Left ventricle myocardium superior (tissue), 1 donor: ENCODE measurements at regions not wholly inside any gene's neighbourhood (a gene's known extent, or its start where the extent isn't known, plus 50 kb on each side); places are given as distances from the start of the nearest gene placed in this dataset.

ENCODE experiments used
- ATAC-seq: fragments of 200-7000 bp; cut with Tn5 transposase; one replicate; pipeline ENCODE4 v1.9.1; 2020; ENCODE audit warnings: mild to moderate bottlenecking, moderate library complexity
- DNase-seq: peaks from one replicate; pipeline ENCODE4 v3.0.0-alpha.2; 2020
- intact Hi-C: fragments of 100-400 bp; cut with micrococcal nuclease; formaldehyde crosslinking; loops from one replicate; pipeline ENCODE4 v1.11.0; 2022
- donor health status: DM: no; HTN: yes; CAD: no; lungs with severe emphysema.

GRCh38 chr9:27625751-27626150, 52.5 kb upstream of the C9orf72 start:
- no peak for ATAC-seq
- intact Hi-C loops = no loop called here
- no peak for DNase-seq

GRCh38 chr9:27626244-27627187, 53.2 kb upstream of the C9orf72 start:
- intact Hi-C loops = no loop called here
- no peak for ATAC-seq

GRCh38 chr9:27627188-27627564, 53.9 kb upstream of the C9orf72 start:
- no peak for ATAC-seq
- intact Hi-C loops = no loop called here

More at GRCh38 chr9:27626244-27627187, 53.2 kb upstream of the C9orf72 start:
- DNase-seq = no peak

GRCh38 chr9:27628311-27628710, 55.0 kb upstream of the C9orf72 start:
- DNase-seq (no peak), ATAC-seq (no peak)
- intact Hi-C loops = no loop called here

More at GRCh38 chr9:27627188-27627564, 53.9 kb upstream of the C9orf72 start:
- no peak for DNase-seq

GRCh38 chr9:27629425-27629824, 56.1 kb upstream of the C9orf72 start:
- intact Hi-C loops = no loop called here
- DNase-seq = no peak
- no peak for ATAC-seq

GRCh38 chr9:27632254-27632653, 59.0 kb upstream of the C9orf72 start:
- DNase-seq = no peak
- no peak for ATAC-seq
- intact Hi-C loops = no loop called here

GRCh38 chr9:27633764-27634163, 60.5 kb upstream of the C9orf72 start:
- ATAC-seq (no peak), DNase-seq (no peak)
- intact Hi-C loops = no loop called here

GRCh38 chr9:27634879-27635278, 61.6 kb upstream of the C9orf72 start:
- DNase-seq (no peak), ATAC-seq (no peak)
- intact Hi-C loops = no loop called here

GRCh38 chr9:27638716-27639115, 65.4 kb upstream of the C9orf72 start:
- ATAC-seq = no peak
- DNase-seq = no peak
- intact Hi-C loops = no loop called here

GRCh38 chr9:27645161-27645840, 72.0 kb upstream of the C9orf72 start:
- intact Hi-C loops = no loop called here
- DNase-seq (no peak), ATAC-seq (no peak)

GRCh38 chr9:27653246-27653645, 80.0 kb upstream of the C9orf72 start:
- DNase-seq = no peak
- intact Hi-C loops = no loop called here
- no peak for ATAC-seq

- ATAC-seq (no peak), DNase-seq (no peak)
- intact Hi-C loops = no loop called here
Observed at GRCh38 chr9:27653957-27654356, 80.7 kb upstream of the C9orf72 start.

- ATAC-seq (no peak), DNase-seq (no peak)
- intact Hi-C loops = no loop called here
Observed at GRCh38 chr9:27654629-27655285, 81.5 kb upstream of the C9orf72 start.

- ATAC-seq (no peak), DNase-seq (no peak)
- intact Hi-C loops = no loop called here
Observed at GRCh38 chr9:27655441-27655840, 82.2 kb upstream of the C9orf72 start.

GRCh38 chr9:27659001-27659400, 85.7 kb upstream of the C9orf72 start:
- DNase-seq (no peak), ATAC-seq (no peak)
- intact Hi-C loops = no loop called here

GRCh38 chr9:27659571-27659970, 86.3 kb upstream of the C9orf72 start:
- DNase-seq (no peak), ATAC-seq (no peak)
- intact Hi-C loops = no loop called here

- ATAC-seq (no peak), DNase-seq (no peak)
- intact Hi-C loops = no loop called here
Observed at GRCh38 chr9:27660148-27660547, 86.9 kb upstream of the C9orf72 start.

- no peak for DNase-seq
- intact Hi-C loops = no loop called here
- no peak for ATAC-seq
Observed at GRCh38 chr9:27663526-27663925, 90.2 kb upstream of the C9orf72 start.

- no peak for DNase-seq
- no peak for ATAC-seq
- intact Hi-C loops = no loop called here
Observed at GRCh38 chr9:27664121-27664779, 91.0 kb upstream of the C9orf72 start.

GRCh38 chr9:27665136-27665535, 91.9 kb upstream of the C9orf72 start:
- DNase-seq (no peak), ATAC-seq (no peak)
- intact Hi-C loops = no loop called here
